ENCODE measurements at regions not wholly inside any gene's neighbourhood (a gene's known extent, or its start where the extent isn't known, plus 50 kb on each side); places are given as distances from the start of the nearest gene placed in this dataset.
"Not testable (repeated sequence)": the region's sequence is repeated elsewhere in the genome, so short reads cannot be mapped to it uniquely, and the experiment has no call there.

- DNase-seq: not testable (repeated sequence)
These were observed 316.7 kb downstream of the RPLP1 start for GRCh38 chr15:69769336-69769735.

GRCh38 chr15:69774258-69774657, 321.6 kb downstream of the RPLP1 start:
- not testable (repeated sequence) for DNase-seq

- DNase-seq: not testable (repeated sequence)
These were observed 322.1 kb downstream of the RPLP1 start for GRCh38 chr15:69774711-69775110.

- no peak for DNase-seq
These were observed 320.4 kb downstream of the TLE3 start for GRCh38 chr15:69777356-69777755.

GRCh38 chr15:69780374-69780773, 317.3 kb downstream of the TLE3 start:
- DNase-seq: no peak

GRCh38 chr15:69780981-69781380, 316.7 kb downstream of the TLE3 start:
- no peak for DNase-seq

GRCh38 chr15:69781411-69782125, 316.1 kb downstream of the TLE3 start:
- DNase-seq: no peak

- DNase-seq: no peak
These were observed 315.5 kb downstream of the TLE3 start for GRCh38 chr15:69782139-69782658.

GRCh38 chr15:69782809-69783208, 314.9 kb downstream of the TLE3 start:
- DNase-seq: no peak

- DNase-seq: no peak
These were observed 314.5 kb downstream of the TLE3 start for GRCh38 chr15:69783211-69783610.

GRCh38 chr15:69784798-69785566, 312.7 kb downstream of the TLE3 start:
- DNase-seq: peak; percentile 78

GRCh38 chr15:69786136-69786701, 311.5 kb downstream of the TLE3 start:
- no peak for DNase-seq

GRCh38 chr15:69787791-69788190, 309.9 kb downstream of the TLE3 start:
- DNase-seq: no peak

GRCh38 chr15:69789648-69790393, 307.9 kb downstream of the TLE3 start:
- DNase-seq: no peak

GRCh38 chr15:69790632-69791031, 307.1 kb downstream of the TLE3 start:
- DNase-seq: no peak

- DNase-seq: no peak
These were observed 304.9 kb downstream of the TLE3 start for GRCh38 chr15:69792823-69793222.

GRCh38 chr15:69793431-69793780, 304.3 kb downstream of the TLE3 start:
- no peak for DNase-seq

- peak; percentile 74 for DNase-seq
These were observed 303.8 kb downstream of the TLE3 start for GRCh38 chr15:69793781-69794451.

GRCh38 chr15:69794645-69795469, 302.9 kb downstream of the TLE3 start:
- peak; percentile 93 for DNase-seq

GRCh38 chr15:69795601-69796000, 302.1 kb downstream of the TLE3 start:
- no peak for DNase-seq

GRCh38 chr15:69797051-69797595, 300.6 kb downstream of the TLE3 start:
- DNase-seq: no peak
